Uterus (tissue), 2 donors: ENCODE measurements at regions not wholly inside any gene's neighbourhood (a gene's known extent, or its start where the extent isn't known, plus 50 kb on each side); places are given as distances from the start of the nearest gene placed in this dataset.
"Not testable (repeated sequence)": the region's sequence is repeated elsewhere in the genome, so short reads cannot be mapped to it uniquely, and the experiment has no call there.

Experiments
- POLR2A ChIP-seq, 2 donors: fragments of 450-650 bp; IDR thresholded peaks; one replicate each; pipeline ENCODE4 v1.6.1; 2016; ENCODE audit warnings: antibody characterized with exemption in 2 of 2, mild to moderate bottlenecking in 1 of 2, moderate library complexity in 1 of 2
- TF ChIP-seq, protein P1 (sequence below), 4 experiments: fragments of 200-600 bp in 2 of 4; fragments of 450-650 bp in 2 of 4; sonication (generic) in 2 of 4; IDR thresholded peaks; one replicate each; pipeline ENCODE4 v1.5.1; 2016 to 2019; ENCODE audit warnings: antibody characterized with exemption in 4 of 4, mild to moderate bottlenecking in 2 of 4, moderate library complexity in 1 of 4

DNA sequence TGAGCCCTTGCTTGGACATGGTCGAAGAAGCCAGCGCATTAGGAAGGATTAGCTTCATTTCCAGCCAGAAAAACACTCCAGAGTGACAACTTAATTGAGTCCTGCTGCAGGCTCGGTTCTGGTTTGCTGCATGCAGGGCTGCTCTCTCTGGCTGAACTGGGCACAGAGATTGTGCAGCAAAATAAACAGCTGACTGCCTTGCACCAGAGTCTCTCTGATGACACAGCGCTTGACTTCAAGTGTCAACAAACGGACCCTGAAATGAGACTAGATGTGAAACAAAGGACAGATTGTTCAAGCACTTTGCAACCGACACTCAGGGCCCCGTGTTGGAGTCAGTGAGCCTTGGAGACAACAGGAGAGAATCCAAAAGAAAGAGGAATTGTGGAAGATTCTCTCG is 197.3 kb upstream of the LRRC61 start:
- TF ChIP-seq, protein P1, sequence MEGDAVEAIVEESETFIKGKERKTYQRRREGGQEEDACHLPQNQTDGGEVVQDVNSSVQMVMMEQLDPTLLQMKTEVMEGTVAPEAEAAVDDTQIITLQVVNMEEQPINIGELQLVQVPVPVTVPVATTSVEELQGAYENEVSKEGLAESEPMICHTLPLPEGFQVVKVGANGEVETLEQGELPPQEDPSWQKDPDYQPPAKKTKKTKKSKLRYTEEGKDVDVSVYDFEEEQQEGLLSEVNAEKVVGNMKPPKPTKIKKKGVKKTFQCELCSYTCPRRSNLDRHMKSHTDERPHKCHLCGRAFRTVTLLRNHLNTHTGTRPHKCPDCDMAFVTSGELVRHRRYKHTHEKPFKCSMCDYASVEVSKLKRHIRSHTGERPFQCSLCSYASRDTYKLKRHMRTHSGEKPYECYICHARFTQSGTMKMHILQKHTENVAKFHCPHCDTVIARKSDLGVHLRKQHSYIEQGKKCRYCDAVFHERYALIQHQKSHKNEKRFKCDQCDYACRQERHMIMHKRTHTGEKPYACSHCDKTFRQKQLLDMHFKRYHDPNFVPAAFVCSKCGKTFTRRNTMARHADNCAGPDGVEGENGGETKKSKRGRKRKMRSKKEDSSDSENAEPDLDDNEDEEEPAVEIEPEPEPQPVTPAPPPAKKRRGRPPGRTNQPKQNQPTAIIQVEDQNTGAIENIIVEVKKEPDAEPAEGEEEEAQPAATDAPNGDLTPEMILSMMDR (IDR thresholded peaks at IDR 0.05) = not testable (repeated sequence)
- TF ChIP-seq POLR2A (IDR thresholded peaks at IDR 0.05) = not testable (repeated sequence)
